Heart left ventricle (tissue), 13 donors: ENCODE measurements at regions not wholly inside any gene's neighbourhood (a gene's known extent, or its start where the extent isn't known, plus 50 kb on each side); places are given as distances from the start of the nearest gene placed in this dataset.
"Not testable (repeated sequence)": the region's sequence is repeated elsewhere in the genome, so short reads cannot be mapped to it uniquely, and the experiment has no call there.

Experiments used
- CTCF ChIP-seq, 12 donors: fragments of 200-600 bp; sonication (generic) in 4 of 12; IDR thresholded peaks; one replicate each; pipeline versions ENCODE4 v1.5.0 to v1.8.0; 2018 to 2022; ENCODE audit warnings: antibody characterized with exemption in 12 of 12, mild to moderate bottlenecking in 5 of 12
- POLR2A ChIP-seq, 2 donors: fragments of 450-650 bp; IDR thresholded peaks; one replicate each; pipeline ENCODE4 v1.6.1; 2017; ENCODE audit warnings: antibody characterized with exemption in 2 of 2, mild to moderate bottlenecking in 2 of 2, moderate library complexity in 2 of 2
- donor health status: ischemic (EF 13 %, LVEDD 7.1; RV severe dilation, severe dysfunction).
- donor health status: DM: no; HTN: yes; CAD: no.
- donor health status: DM: no; HTN: no; CAD: no.
- donor health status: ischemic (EF 25% LVEDD 6.9; RV normal size, moderate dysfunction).
- donor health status: ischemic (EF 25% LVEDD 5.7; RV mildly dilated, moderate dysfunction).
- donor health status: ischemic (EF 35%, LVEDD 5.7; RV mildly dilated, moderate dysfunction).
- donor health status: nonischemic (EF 11% LVEDD 7.7; RV severe dilation, severe dysfunction).
- donor health status: DM: yes; HTN: yes; CAD: no.
- donor health status: PGD.
- donor health status: ischemic (EF 29% LVEDD 5.4; RV normal size, mild dysfunction).
- donor health status: nonischemic (EF 23%, LVEDD 6.1; RV moderate dilation, normal function).

- TF ChIP-seq CTCF, POLR2A (IDR thresholded peaks at IDR 0.05): not testable (repeated sequence)
These were observed 629.8 kb upstream of the NR2F2 start for GRCh38 chr15:95700692-95701091.
